Osteoblast (primary cell): ENCODE measurements at regions not wholly inside any gene's neighbourhood (a gene's known extent, or its start where the extent isn't known, plus 50 kb on each side); places are given as distances from the start of the nearest gene placed in this dataset.

Experiments used
- DNase-seq: peaks from one replicate; pipeline ENCODE4 v3.0.0; 2011; ENCODE audit warnings: low spot score, mixed read lengths; ENCODE audit not compliant: insufficient read length; ENCODE audit errors: missing footprints
- H2AFZ ChIP-seq: 2 replicates; pipeline ENCODE4 v1.6.0; 2011; ENCODE audit warnings: mild to moderate bottlenecking, low read length
- H3K27ac ChIP-seq: 2 replicates; pipeline ENCODE4 v1.5.1; 2011; ENCODE audit warnings: mild to moderate bottlenecking, low read depth, low read length, moderate library complexity
- H3K27me3 ChIP-seq: 2 replicates; pipeline ENCODE4 v1.6.0; 2012; ENCODE audit warnings: mild to moderate bottlenecking, control low read depth, inconsistent platforms, low read length, moderate library complexity; ENCODE audit not compliant: insufficient read depth
- H3K36me3 ChIP-seq: 2 replicates; pipeline ENCODE4 v1.5.1; 2011; ENCODE audit warnings: mild to moderate bottlenecking, low read length, control low read depth, moderate library complexity; ENCODE audit not compliant: insufficient read depth
- H3K4me1 ChIP-seq: 2 replicates; pipeline ENCODE4 v1.5.1; 2011; ENCODE audit warnings: mild to moderate bottlenecking, low read length, control low read depth, moderate library complexity; ENCODE audit not compliant: insufficient read depth
- H3K4me2 ChIP-seq: 2 replicates; pipeline ENCODE4 v1.6.0; 2011; ENCODE audit warnings: mild to moderate bottlenecking, low read length; ENCODE audit not compliant: insufficient read depth
- H3K4me3 ChIP-seq: fragments of 200-600 bp; sonication (generic); 3 replicates; pipeline ENCODE4 v1.5.1; 2012; ENCODE audit warnings: mild to moderate bottlenecking, low read length, inconsistent platforms; ENCODE audit not compliant: insufficient read depth
- H3K79me2 ChIP-seq: 2 replicates; pipeline ENCODE4 v1.6.0; 2012; ENCODE audit warnings: mild to moderate bottlenecking, low read length, control low read depth, inconsistent platforms; ENCODE audit not compliant: insufficient read depth
- H3K9me3 ChIP-seq: 2 replicates; pipeline ENCODE4 v1.5.1; 2011; ENCODE audit warnings: low read depth, low read length, control low read depth
- H4K20me1 ChIP-seq: 2 replicates; pipeline ENCODE4 v1.6.0; 2012; ENCODE audit warnings: mild to moderate bottlenecking, low read length, control low read depth; ENCODE audit not compliant: insufficient read depth
- CTCF ChIP-seq: IDR thresholded peaks from 2 replicates; pipeline ENCODE4 v1.5.1; 2011; ENCODE audit warnings: mild to moderate bottlenecking, low read depth, low read length, moderate library complexity; ENCODE audit errors: extremely low read depth

DNA sequence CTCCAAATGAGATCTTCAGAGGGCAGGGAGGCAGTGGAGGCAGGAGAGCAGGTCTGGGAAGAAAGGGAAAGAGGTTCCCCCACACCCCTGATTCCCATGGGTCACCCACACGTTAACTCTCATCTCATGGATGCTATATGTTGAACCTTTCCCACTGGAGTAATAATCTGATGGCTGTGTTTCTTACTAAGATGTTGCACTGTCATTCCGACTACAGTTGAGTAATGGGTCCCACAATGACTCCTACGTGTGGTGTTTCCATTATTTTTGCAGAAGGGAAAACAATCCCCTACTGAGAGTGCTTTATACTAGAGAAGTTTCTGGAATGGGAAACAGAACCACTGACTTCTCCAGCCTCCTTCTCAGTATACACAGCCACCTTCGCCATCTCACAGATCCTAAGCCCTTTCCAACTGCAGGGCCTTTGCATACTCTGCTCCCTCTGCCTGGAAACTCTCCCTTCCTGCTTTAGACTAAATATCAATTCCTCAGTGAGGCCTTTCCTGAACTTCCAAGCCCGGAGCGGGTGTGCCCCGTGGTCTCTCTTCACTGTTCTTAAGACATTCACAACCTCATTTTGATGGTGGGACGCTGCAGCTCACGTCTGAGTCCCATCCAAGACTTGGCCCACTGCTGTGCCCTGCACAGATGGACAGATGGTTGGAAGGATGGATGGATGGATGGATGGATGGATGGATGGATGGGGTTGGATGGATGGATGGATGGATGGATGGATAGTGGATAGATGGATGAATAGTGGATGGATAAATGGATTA lies 238.6 kb upstream of the PMEPA1 start:
- H3K27ac ChIP-seq, result peak overlapping the region; percentile 82
- no peak overlapping the region for H3K4me3 ChIP-seq
- H3K4me1 ChIP-seq, result peaks cover 20% of the 10 kb centered on the region
- TF ChIP-seq CTCF, result no peak
- H3K4me2 ChIP-seq, result peak overlapping the region; percentile 62
- H4K20me1 ChIP-seq, result no peaks in the 10 kb centered on the region
- peak overlapping the region; percentile 61 for H2AFZ ChIP-seq
- H3K9me3 ChIP-seq, result no peaks in the 10 kb centered on the region
- H3K79me2 ChIP-seq, result no peaks in the 10 kb centered on the region
- H3K27me3 ChIP-seq, result no peaks in the 10 kb centered on the region
- peak; percentile 76 for DNase-seq
- no peaks in the 10 kb centered on the region for H3K36me3 ChIP-seq

DNA sequence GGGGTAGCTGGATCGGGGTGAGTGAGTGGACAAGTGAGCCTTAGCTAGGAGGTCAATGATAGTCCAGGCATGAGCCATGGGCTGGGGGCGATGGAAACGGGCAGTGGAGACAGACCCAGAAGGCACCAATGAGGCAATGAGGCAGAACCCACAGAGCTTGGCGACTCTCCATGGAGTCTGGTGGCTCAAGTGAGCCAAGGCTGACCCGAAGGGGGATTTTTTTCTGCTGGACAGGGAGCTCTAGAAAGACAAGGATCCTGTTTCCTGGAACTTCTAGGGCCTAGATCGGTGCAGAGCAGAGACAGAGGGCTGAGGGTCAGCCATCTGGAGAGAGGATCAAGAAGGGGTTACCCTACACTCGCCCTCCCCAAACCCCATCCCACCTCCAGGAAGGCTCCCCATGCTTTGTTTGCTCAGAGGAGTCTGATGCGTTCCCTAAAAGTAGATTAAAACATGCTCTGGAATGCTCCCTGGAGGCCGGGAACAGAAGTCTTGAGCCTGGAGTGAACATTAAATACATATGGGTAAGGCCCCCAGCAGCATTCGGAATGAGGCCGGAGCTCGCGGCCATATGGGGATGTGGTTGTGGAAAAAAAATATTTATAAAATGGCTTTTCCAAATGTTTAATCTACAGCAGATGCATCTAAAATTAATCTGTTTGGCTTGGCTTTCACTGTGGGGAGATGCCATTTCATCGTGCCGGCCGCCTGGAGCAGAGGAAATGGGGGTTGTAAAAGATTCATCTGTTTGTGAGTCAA lies 237.8 kb upstream of the PMEPA1 start:
- H3K4me1 ChIP-seq, result peaks cover 17% of the 10 kb centered on the region
- peak; percentile 14 for TF ChIP-seq CTCF
- no peaks in the 10 kb centered on the region for H4K20me1 ChIP-seq
- no peaks in the 10 kb centered on the region for H3K79me2 ChIP-seq
- DNase-seq, result no peak
- H3K4me2 ChIP-seq, result peak overlapping the region; percentile 62
- H3K9me3 ChIP-seq, result no peaks in the 10 kb centered on the region
- H2AFZ ChIP-seq, result peak overlapping the region; percentile 61
- no peaks in the 10 kb centered on the region for H3K36me3 ChIP-seq
- peak overlapping the region; percentile 82 for H3K27ac ChIP-seq
- H3K27me3 ChIP-seq, result no peaks in the 10 kb centered on the region
- no peak overlapping the region for H3K4me3 ChIP-seq

GRCh38 chr20:57946559-57947315 lies 236.9 kb upstream of the PMEPA1 start:
- H3K4me3 ChIP-seq, result no peak overlapping the region
- H2AFZ ChIP-seq, result peak overlapping the region; percentile 58
- peak overlapping the region; percentile 82 for H3K27ac ChIP-seq
- DNase-seq, result no peak
- H3K9me3 ChIP-seq, result no peaks in the 10 kb centered on the region
- no peaks in the 10 kb centered on the region for H3K36me3 ChIP-seq
- H3K4me1 ChIP-seq, result peaks cover 17% of the 10 kb centered on the region
- no peaks in the 10 kb centered on the region for H4K20me1 ChIP-seq
- no peaks in the 10 kb centered on the region for H3K79me2 ChIP-seq
- no peak for TF ChIP-seq CTCF
- H3K27me3 ChIP-seq, result no peaks in the 10 kb centered on the region
- no peak overlapping the region for H3K4me2 ChIP-seq
